Tibial artery (tissue), 4 donors: ENCODE measurements at regions not wholly inside any gene's neighbourhood (a gene's known extent, or its start where the extent isn't known, plus 50 kb on each side); places are given as distances from the start of the nearest gene placed in this dataset.
"Not testable (repeated sequence)": the region's sequence is repeated elsewhere in the genome, so short reads cannot be mapped to it uniquely, and the experiment has no call there.

Experiments used
- DNase-seq, 2 donors: peaks; one replicate each; pipeline ENCODE4 v3.0.0-alpha.2; 2019
- H3K27ac ChIP-seq, 2 donors: fragments of 200-600 bp; sonication (generic) in 1 of 2; 1 replicate in 1 of 2; 2 replicates in 1 of 2; pipeline ENCODE4 v1.5.1; 2018 to 2019; ENCODE audit warnings: mild to moderate bottlenecking in 1 of 2
- H3K27me3 ChIP-seq, 2 donors: fragments of 200-600 bp; sonication (generic) in 1 of 2; one replicate each; pipeline versions ENCODE4 v1.5.1 to v1.6.0; 2016 to 2019
- H3K36me3 ChIP-seq, 3 donors: fragments of 200-600 bp; sonication (generic) in 2 of 3; one replicate each; pipeline ENCODE4 v1.5.1; 2016 to 2019; ENCODE audit warnings: mild to moderate bottlenecking in 2 of 3
- H3K4me1 ChIP-seq, 4 donors: fragments of 200-600 bp; sonication (generic) in 2 of 4; 1 replicate in 3 of 4; 2 replicates in 1 of 4; pipeline ENCODE4 v1.5.1; 2016 to 2019
- H3K4me3 ChIP-seq, 2 donors: fragments of 200-600 bp; sonication (generic) in 1 of 2; 1 replicate in 1 of 2; 2 replicates in 1 of 2; pipeline ENCODE4 v1.5.1; 2018 to 2019; ENCODE audit warnings: mild to moderate bottlenecking in 2 of 2
- H3K9me3 ChIP-seq, 3 donors: fragments of 200-600 bp; sonication (generic) in 1 of 3; one replicate each; pipeline ENCODE4 v1.5.1; 2016 to 2019
- CTCF ChIP-seq, 2 experiments: fragments of 200-600 bp in 1 of 2; fragments of 450-650 bp in 1 of 2; IDR thresholded peaks; one replicate each; pipeline ENCODE4 v1.5.1; 2017 to 2019; ENCODE audit warnings: antibody characterized with exemption in 2 of 2, mild to moderate bottlenecking in 1 of 2, moderate library complexity in 1 of 2
- intact Hi-C: fragments of 100-400 bp; cut with DNase I; formaldehyde crosslinking; loops from one replicate; pipeline ENCODE4 v1.15.0; 2023; ENCODE audit warnings: low total_unique reads

- intact Hi-C loops = no loop called here
These were observed 116.6 kb downstream of the SLC4A3 start for GRCh38 chr2:219744066-219744465.

GRCh38 chr2:219744600-219744999 lies 117.2 kb downstream of the SLC4A3 start:
- Histone ChIP-seq H3K27me3 (no peaks in the 10 kb centered on the region), H3K9me3 (no peaks in the 10 kb centered on the region), H3K4me3 (no peak overlapping the region), H3K4me1 (peaks cover 0 to 7% (median 0%) of the 10 kb centered on the region in 4 donors), H3K27ac (no peak overlapping the region), H3K36me3 (no peaks in the 10 kb centered on the region)
- no peak for TF ChIP-seq CTCF (IDR thresholded peaks at IDR 0.05)
- intact Hi-C loops = no loop called here
- no peak for DNase-seq

More at GRCh38 chr2:219744066-219744465, 116.6 kb downstream of the SLC4A3 start:
- no peak for DNase-seq
- no peak for TF ChIP-seq CTCF (IDR thresholded peaks at IDR 0.05)
- Histone ChIP-seq H3K27ac (no peak overlapping the region), H3K4me3 (no peak overlapping the region), H3K4me1 (peaks cover 0 to 7% (median 0%) of the 10 kb centered on the region in 4 donors), H3K36me3 (no peaks in the 10 kb centered on the region), H3K9me3 (no peaks in the 10 kb centered on the region), H3K27me3 (no peaks in the 10 kb centered on the region)

- Histone ChIP-seq H3K9me3 (no peaks in the 10 kb centered on the region), H3K27ac (no peak overlapping the region), H3K36me3 (no peaks in the 10 kb centered on the region), H3K27me3 (no peaks in the 10 kb centered on the region), H3K4me1 (peaks cover 0 to 7% (median 0%) of the 10 kb centered on the region in 4 donors), H3K4me3 (no peak overlapping the region)
- intact Hi-C loops = no loop called here
- TF ChIP-seq CTCF (IDR thresholded peaks at IDR 0.05) = no peak
- DNase-seq = no peak
These were observed 120.2 kb downstream of the SLC4A3 start for GRCh38 chr2:219747637-219748036.

GRCh38 chr2:219748671-219749570 lies 121.5 kb downstream of the SLC4A3 start:
- Histone ChIP-seq H3K36me3 (no peaks in the 10 kb centered on the region), H3K4me1 (no peaks in the 10 kb centered on the region), H3K27ac (no peak overlapping the region), H3K9me3 (no peaks in the 10 kb centered on the region), H3K4me3 (no peak overlapping the region), H3K27me3 (no peaks in the 10 kb centered on the region)
- intact Hi-C loops = no loop called here
- TF ChIP-seq CTCF (IDR thresholded peaks at IDR 0.05) = no peak
- DNase-seq = no peak

GRCh38 chr2:219751121-219751520 lies 123.7 kb downstream of the SLC4A3 start:
- H3K4me3 ChIP-seq, H3K27me3 ChIP-seq, DNase-seq, intact Hi-C loops, H3K9me3 ChIP-seq, H3K4me1 ChIP-seq, H3K27ac ChIP-seq, H3K36me3 ChIP-seq: not testable (repeated sequence)

GRCh38 chr2:219752726-219753125 lies 125.3 kb downstream of the SLC4A3 start:
- no peaks in the 10 kb centered on the region for H3K27me3 ChIP-seq
- no peak for TF ChIP-seq CTCF (IDR thresholded peaks at IDR 0.05)
- no peaks in the 10 kb centered on the region for H3K36me3 ChIP-seq
- no peaks in the 10 kb centered on the region for H3K9me3 ChIP-seq
- H3K27ac ChIP-seq = no peak overlapping the region
- H3K4me3 ChIP-seq = no peak overlapping the region
- DNase-seq = no peak
- no peaks in the 10 kb centered on the region for H3K4me1 ChIP-seq
- intact Hi-C loops = no loop called here
